CD14-positive monocyte (primary cell): ENCODE measurements at regions not wholly inside any gene's neighbourhood (a gene's known extent, or its start where the extent isn't known, plus 50 kb on each side); places are given as distances from the start of the nearest gene placed in this dataset.

Experiments
- DNase-seq, 3 donors: peaks; one replicate each; pipeline ENCODE4 v3.0.0-alpha.2; 2011 to 2022
- H2AFZ ChIP-seq: 2 replicates; pipeline ENCODE4 v1.6.0; 2012; ENCODE audit warnings: mild to moderate bottlenecking, low read depth, low read length, inconsistent platforms; ENCODE audit not compliant: insufficient read depth, poor library complexity, severe bottlenecking
- H3K27ac ChIP-seq, 2 donors: 1 replicate in 1 of 2; 2 replicates in 1 of 2; pipeline ENCODE4 v1.5.1; 2012 to 2013; ENCODE audit warnings: low read length in 2 of 2, control low read depth in 1 of 2, inconsistent platforms in 1 of 2, low read depth in 1 of 2, mild to moderate bottlenecking in 1 of 2
- H3K27me3 ChIP-seq, 2 donors: one replicate each; pipeline versions ENCODE4 v1.6.0 to v1.6.1; 2011 to 2013; ENCODE audit warnings: low read length in 2 of 2; ENCODE audit not compliant: control insufficient read depth in 2 of 2, insufficient read depth in 2 of 2
- H3K36me3 ChIP-seq, 2 donors: replicated peaks in 1 of 2; 1 replicate in 1 of 2; 2 replicates in 1 of 2; pipeline versions ENCODE4 v1.5.1 to v1.6.1; 2012 to 2013; ENCODE audit warnings: low read length in 2 of 2, control low read depth in 1 of 2, inconsistent platforms in 1 of 2, mild to moderate bottlenecking in 1 of 2; ENCODE audit not compliant: insufficient read depth in 2 of 2, control insufficient read depth in 1 of 2
- H3K4me1 ChIP-seq, 2 donors: 1 replicate in 1 of 2; 2 replicates in 1 of 2; pipeline versions ENCODE4 v1.5.1 to v1.6.1; 2012 to 2013; ENCODE audit warnings: low read length in 2 of 2, control low read depth in 1 of 2, inconsistent platforms in 1 of 2, mild to moderate bottlenecking in 1 of 2, moderate library complexity in 1 of 2; ENCODE audit not compliant: insufficient read depth in 2 of 2, control insufficient read depth in 1 of 2
- H3K4me2 ChIP-seq: replicated peaks from 2 replicates; pipeline ENCODE3; 2012; ENCODE audit warnings: low read length, moderate library complexity, mild to moderate bottlenecking; ENCODE audit not compliant: poor library complexity, severe bottlenecking; ENCODE audit errors: extremely low read depth
- H3K4me3 ChIP-seq, 3 experiments: fragments of 200-600 bp in 1 of 3; sonication (generic) in 1 of 3; replicated peaks in 1 of 3; 1 replicate in 2 of 3; 2 replicates in 1 of 3; pipeline ENCODE4 v1.5.1; 2011 to 2013; ENCODE audit warnings: low read length in 3 of 3, mild to moderate bottlenecking in 3 of 3, control low read depth in 2 of 3, low read depth in 2 of 3, inconsistent platforms in 1 of 3, moderate library complexity in 1 of 3
- H3K79me2 ChIP-seq: 2 replicates; pipeline ENCODE4 v1.6.0; 2012; ENCODE audit warnings: mild to moderate bottlenecking, control low read depth, inconsistent platforms, low read length, moderate library complexity; ENCODE audit not compliant: insufficient read depth
- H3K9ac ChIP-seq: 2 replicates; pipeline ENCODE4 v1.6.0; 2017; ENCODE audit warnings: low read length, mild to moderate bottlenecking; ENCODE audit not compliant: insufficient read depth, poor library complexity, severe bottlenecking
- H3K9me3 ChIP-seq, 2 donors: replicated peaks in 1 of 2; 1 replicate in 1 of 2; 2 replicates in 1 of 2; pipeline versions ENCODE4 v1.5.1 to v1.6.1; 2012 to 2013; ENCODE audit warnings: low read length in 2 of 2, control low read depth in 1 of 2; ENCODE audit not compliant: control insufficient read depth in 1 of 2, insufficient read depth in 1 of 2
- H4K20me1 ChIP-seq: 2 replicates; pipeline ENCODE4 v1.6.0; 2012; ENCODE audit warnings: mild to moderate bottlenecking, low read length, control low read depth, moderate library complexity; ENCODE audit not compliant: insufficient read depth
- H3K27ac Mint-ChIP-seq, 7 donors: one replicate each; pipeline ENCODE4 v1.8.0; 2020; ENCODE audit warnings: mild to moderate bottlenecking in 7 of 7, mixed read lengths in 7 of 7, moderate library complexity in 6 of 7, inconsistent platforms in 2 of 7
- H3K27me3 Mint-ChIP-seq, 3 donors: one replicate each; pipeline ENCODE4 v1.8.0; 2021 to 2022; ENCODE audit warnings: low read depth in 3 of 3, mild to moderate bottlenecking in 3 of 3, mixed read lengths in 3 of 3, moderate library complexity in 3 of 3, inconsistent platforms in 1 of 3
- H3K36me3 Mint-ChIP-seq, 2 donors: one replicate each; pipeline ENCODE4 v1.8.0; 2020; ENCODE audit warnings: mixed read lengths in 2 of 2, inconsistent platforms in 1 of 2, mild to moderate bottlenecking in 1 of 2
- H3K4me1 Mint-ChIP-seq: one replicate; pipeline ENCODE4 v1.8.0; 2020; ENCODE audit warnings: mild to moderate bottlenecking, mixed read lengths
- H3K4me3 Mint-ChIP-seq, 2 donors: one replicate each; pipeline ENCODE4 v1.8.0; 2020; ENCODE audit warnings: mild to moderate bottlenecking in 2 of 2, mixed read lengths in 2 of 2, moderate library complexity in 1 of 2
- H3K9me3 Mint-ChIP-seq, 7 donors: one replicate each; pipeline ENCODE4 v1.8.0; 2020 to 2022; ENCODE audit warnings: mixed read lengths in 7 of 7, mild to moderate bottlenecking in 6 of 7, moderate library complexity in 6 of 7, inconsistent platforms in 2 of 7
- CTCF ChIP-seq: fragments of 200-600 bp; IDR thresholded peaks from one replicate; pipeline ENCODE4 v1.8.0; 2022; ENCODE audit warnings: antibody characterized with exemption, mild to moderate bottlenecking
- WGBS: methylation state at CpG from one replicate; pipeline ENCODE4 v1.1.5; 2013; ENCODE audit warnings: missing lambda C conversion rate; ENCODE audit not compliant: insufficient coverage; 5-methylcytosine and 5-hydroxymethylcytosine counted together
- intact Hi-C, 2 donors: fragments of 100-400 bp; cut with micrococcal nuclease; formaldehyde crosslinking; loops; one replicate each; pipeline versions ENCODE4 v1.15.0 to v1.15.1; 2023

- no peak for DNase-seq
- H3K4me3 Mint-ChIP-seq: no peak overlapping the region
Observed at GRCh38 chr21:43281661-43282357, 113.0 kb downstream of the CRYAA start.

GRCh38 chr21:43280949-43281633 is 112.3 kb downstream of the CRYAA start:
- 76% methylated on average over 12 of the region's 17 CpGs for WGBS
- Histone ChIP-seq H3K27ac (no peak overlapping the region), H3K36me3 (no peaks in the 10 kb centered on the region), H2AFZ (no peak overlapping the region), H3K4me1 (no peaks in the 10 kb centered on the region), H3K4me2 (no peak overlapping the region), H3K79me2 (no peaks in the 10 kb centered on the region), H3K9ac (no peak overlapping the region), H3K4me3 (no peak overlapping the region), H3K27me3 (no peaks in the 10 kb centered on the region), H4K20me1 (no peaks in the 10 kb centered on the region), H3K9me3 (no peaks in the 10 kb centered on the region)
- no peaks in the 10 kb centered on the region for H3K4me1 Mint-ChIP-seq
- no peaks in the 10 kb centered on the region for H3K36me3 Mint-ChIP-seq
- peaks cover 14 to 21% (median 19%) of the 10 kb centered on the region in 3 donors for H3K27me3 Mint-ChIP-seq
- intact Hi-C loops: no loop called here
- H3K9me3 Mint-ChIP-seq: no peaks in the 10 kb centered on the region
- no peak for DNase-seq
- no peak for TF ChIP-seq CTCF
- no peak overlapping the region for H3K4me3 Mint-ChIP-seq
- no peak overlapping the region for H3K27ac Mint-ChIP-seq

More at GRCh38 chr21:43281661-43282357, 113.0 kb downstream of the CRYAA start:
- Histone ChIP-seq H3K9ac (no peak overlapping the region), H3K79me2 (no peaks in the 10 kb centered on the region), H3K27ac (no peak overlapping the region), H3K4me3 (no peak overlapping the region), H3K4me1 (no peaks in the 10 kb centered on the region), H3K9me3 (no peaks in the 10 kb centered on the region), H3K27me3 (no peaks in the 10 kb centered on the region), H2AFZ (no peak overlapping the region), H3K4me2 (no peak overlapping the region), H3K36me3 (no peaks in the 10 kb centered on the region), H4K20me1 (no peaks in the 10 kb centered on the region)
- Mint-ChIP-seq H3K27me3 (peaks cover 11 to 16% (median 14%) of the 10 kb centered on the region in 3 donors), H3K9me3 (no peaks in the 10 kb centered on the region), H3K27ac (no peak overlapping the region), H3K4me1 (no peaks in the 10 kb centered on the region), H3K36me3 (no peaks in the 10 kb centered on the region)
- 97% methylated on average over 10 of the region's 12 CpGs for WGBS
- TF ChIP-seq CTCF: no peak
- intact Hi-C loops: no loop called here
